Transverse colon (tissue), 4 donors: ENCODE measurements at regions not wholly inside any gene's neighbourhood (a gene's known extent, or its start where the extent isn't known, plus 50 kb on each side); places are given as distances from the start of the nearest gene placed in this dataset.

Experiments
- EP300 ChIP-seq: sonication (generic); formaldehyde crosslinking; IDR thresholded peaks from one replicate; pipeline ENCODE4 v1.6.1; 2017; ENCODE audit warnings: antibody characterized with exemption, low read depth
- POLR2A ChIP-seq: fragments of 450-650 bp; IDR thresholded peaks from one replicate; pipeline ENCODE4 v1.6.1; 2016; ENCODE audit warnings: antibody characterized with exemption, mild to moderate bottlenecking, moderate library complexity
- POLR2AphosphoS5 ChIP-seq, 3 donors: sonication (generic); formaldehyde crosslinking; IDR thresholded peaks; one replicate each; pipeline ENCODE4 v1.6.1; 2016; ENCODE audit warnings: antibody characterized with exemption in 3 of 3
- TF ChIP-seq, protein P1 (sequence below), 5 experiments: fragments of 200-600 bp in 3 of 5; fragments of 450-650 bp in 2 of 5; sonication (generic) in 3 of 5; IDR thresholded peaks; 1 replicate in 2 of 5; 2 replicates in 3 of 5; pipeline ENCODE4 v1.5.1; 2016 to 2017; ENCODE audit warnings: antibody characterized with exemption in 5 of 5, inconsistent platforms in 3 of 5, mild to moderate bottlenecking in 2 of 5, moderate library complexity in 1 of 5

DNA sequence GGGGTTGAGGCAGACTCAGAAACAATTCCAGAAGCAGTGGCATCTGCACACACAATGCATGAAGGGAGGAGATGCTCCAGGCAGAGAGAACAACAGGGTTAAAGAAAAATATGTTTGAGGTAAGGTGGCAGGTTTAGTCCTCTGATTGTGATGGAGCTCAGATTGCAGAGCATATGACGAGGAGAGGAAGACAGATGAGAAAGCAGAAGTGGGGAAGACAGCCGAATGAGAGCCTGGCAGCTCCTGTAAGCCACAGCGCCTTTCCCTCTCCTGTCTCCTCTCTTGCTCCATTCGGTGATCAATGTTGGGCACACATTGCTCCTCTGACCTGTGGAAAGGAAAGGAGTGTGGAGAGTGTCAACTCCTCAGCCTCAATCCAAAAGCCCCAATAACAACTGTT is 372.2 kb downstream of the GXYLT1 start:
- TF ChIP-seq, protein P1, sequence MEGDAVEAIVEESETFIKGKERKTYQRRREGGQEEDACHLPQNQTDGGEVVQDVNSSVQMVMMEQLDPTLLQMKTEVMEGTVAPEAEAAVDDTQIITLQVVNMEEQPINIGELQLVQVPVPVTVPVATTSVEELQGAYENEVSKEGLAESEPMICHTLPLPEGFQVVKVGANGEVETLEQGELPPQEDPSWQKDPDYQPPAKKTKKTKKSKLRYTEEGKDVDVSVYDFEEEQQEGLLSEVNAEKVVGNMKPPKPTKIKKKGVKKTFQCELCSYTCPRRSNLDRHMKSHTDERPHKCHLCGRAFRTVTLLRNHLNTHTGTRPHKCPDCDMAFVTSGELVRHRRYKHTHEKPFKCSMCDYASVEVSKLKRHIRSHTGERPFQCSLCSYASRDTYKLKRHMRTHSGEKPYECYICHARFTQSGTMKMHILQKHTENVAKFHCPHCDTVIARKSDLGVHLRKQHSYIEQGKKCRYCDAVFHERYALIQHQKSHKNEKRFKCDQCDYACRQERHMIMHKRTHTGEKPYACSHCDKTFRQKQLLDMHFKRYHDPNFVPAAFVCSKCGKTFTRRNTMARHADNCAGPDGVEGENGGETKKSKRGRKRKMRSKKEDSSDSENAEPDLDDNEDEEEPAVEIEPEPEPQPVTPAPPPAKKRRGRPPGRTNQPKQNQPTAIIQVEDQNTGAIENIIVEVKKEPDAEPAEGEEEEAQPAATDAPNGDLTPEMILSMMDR (IDR thresholded peaks at IDR 0.05): no peak
- no peak for TF ChIP-seq POLR2A
- no peak for TF ChIP-seq EP300
- no peak for TF ChIP-seq POLR2AphosphoS5 (IDR thresholded peaks at IDR 0.05)
